ENCODE measurements at regions not wholly inside any gene's neighbourhood (a gene's known extent, or its start where the extent isn't known, plus 50 kb on each side); places are given as distances from the start of the nearest gene placed in this dataset.

DNA sequence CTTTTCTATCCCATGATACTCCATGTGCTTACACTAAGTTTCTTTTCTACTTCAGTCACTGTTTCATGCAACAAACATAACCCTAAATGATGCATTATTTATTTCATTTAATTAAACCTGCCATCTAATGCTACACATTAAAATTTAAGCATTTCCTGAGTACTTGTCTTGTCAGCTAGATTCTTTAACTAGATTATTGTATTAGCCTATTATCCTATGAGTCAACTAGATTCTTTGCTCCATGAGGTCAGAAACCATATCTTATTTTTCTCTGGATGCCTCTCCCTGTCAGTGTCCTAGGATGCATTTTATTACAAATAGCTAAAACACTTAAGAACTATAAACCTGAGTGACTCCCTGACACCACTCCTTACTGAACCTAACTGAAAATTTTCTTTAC is 652.4 kb downstream of the SLC4A3 start:
- no peak for TF ChIP-seq POLR2A (IDR thresholded peaks at IDR 0.05)
- TF ChIP-seq, protein P1, sequence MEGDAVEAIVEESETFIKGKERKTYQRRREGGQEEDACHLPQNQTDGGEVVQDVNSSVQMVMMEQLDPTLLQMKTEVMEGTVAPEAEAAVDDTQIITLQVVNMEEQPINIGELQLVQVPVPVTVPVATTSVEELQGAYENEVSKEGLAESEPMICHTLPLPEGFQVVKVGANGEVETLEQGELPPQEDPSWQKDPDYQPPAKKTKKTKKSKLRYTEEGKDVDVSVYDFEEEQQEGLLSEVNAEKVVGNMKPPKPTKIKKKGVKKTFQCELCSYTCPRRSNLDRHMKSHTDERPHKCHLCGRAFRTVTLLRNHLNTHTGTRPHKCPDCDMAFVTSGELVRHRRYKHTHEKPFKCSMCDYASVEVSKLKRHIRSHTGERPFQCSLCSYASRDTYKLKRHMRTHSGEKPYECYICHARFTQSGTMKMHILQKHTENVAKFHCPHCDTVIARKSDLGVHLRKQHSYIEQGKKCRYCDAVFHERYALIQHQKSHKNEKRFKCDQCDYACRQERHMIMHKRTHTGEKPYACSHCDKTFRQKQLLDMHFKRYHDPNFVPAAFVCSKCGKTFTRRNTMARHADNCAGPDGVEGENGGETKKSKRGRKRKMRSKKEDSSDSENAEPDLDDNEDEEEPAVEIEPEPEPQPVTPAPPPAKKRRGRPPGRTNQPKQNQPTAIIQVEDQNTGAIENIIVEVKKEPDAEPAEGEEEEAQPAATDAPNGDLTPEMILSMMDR (IDR thresholded peaks at IDR 0.05) = no peak
- no peaks in the 10 kb centered on the region for H3K36me3 ChIP-seq (replicated peaks in 1 of 2)
- H3K4me3 ChIP-seq = no peak overlapping the region
- H3K9me3 ChIP-seq (replicated peaks in 1 of 3) = no peaks in the 10 kb centered on the region
- H3K27ac ChIP-seq = no peak overlapping the region
- intact Hi-C loops (cut with DNase I) = no loop called here
- DNase-seq = no peak
- peaks cover 1% of the 10 kb centered on the region for H3K27me3 ChIP-seq
- no peaks in the 10 kb centered on the region for H3K4me1 ChIP-seq (replicated peaks in 1 of 2)

GRCh38 chr2:220280736-220281135 is 653.3 kb downstream of the SLC4A3 start:
- Histone ChIP-seq H3K4me3 (no peak overlapping the region), H3K27me3 (no peaks in the 10 kb centered on the region), H3K9me3 (replicated peaks in 1 of 3) (no peaks in the 10 kb centered on the region), H3K36me3 (replicated peaks in 1 of 2) (no peaks in the 10 kb centered on the region), H3K4me1 (replicated peaks in 1 of 2) (no peaks in the 10 kb centered on the region), H3K27ac (no peak overlapping the region)
- TF ChIP-seq, protein P1 (IDR thresholded peaks at IDR 0.05) = no peak
- no peak for TF ChIP-seq POLR2A (IDR thresholded peaks at IDR 0.05)
- intact Hi-C loops (cut with DNase I) = no loop called here
- no peak for DNase-seq
- WGBS, 4 donors = 87 to 94% (median 90%) methylated on average over 4 of the region's 4 CpGs

DNA sequence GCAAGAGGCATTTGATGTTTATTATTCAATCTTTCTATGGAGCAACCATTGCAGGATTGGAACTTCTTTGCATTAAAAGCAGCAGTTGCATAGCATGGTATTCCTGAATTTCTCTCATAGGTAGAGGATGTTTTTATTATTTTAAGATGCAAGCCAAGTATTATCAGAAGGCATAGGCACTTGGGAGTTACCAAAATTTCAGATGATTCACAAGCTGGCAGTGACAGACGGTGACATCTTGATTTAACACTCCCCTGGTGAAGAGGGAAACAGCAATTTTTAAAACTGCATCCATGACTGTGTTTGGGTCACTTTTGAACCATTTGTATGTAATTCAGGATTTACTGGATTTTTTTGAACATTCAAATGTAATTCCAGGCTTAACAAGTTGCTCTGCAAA is 654.3 kb downstream of the SLC4A3 start:
- Histone ChIP-seq H3K27me3 (no peaks in the 10 kb centered on the region), H3K9me3 (replicated peaks in 1 of 3) (no peaks in the 10 kb centered on the region), H3K27ac (no peak overlapping the region), H3K36me3 (replicated peaks in 1 of 2) (no peaks in the 10 kb centered on the region), H3K4me1 (replicated peaks in 1 of 2) (no peaks in the 10 kb centered on the region), H3K4me3 (no peak overlapping the region)
- WGBS, 4 donors = 69 to 86% (median 73%) methylated on average over 1 of the region's 1 CpG
- TF ChIP-seq POLR2A (IDR thresholded peaks at IDR 0.05) = no peak
- TF ChIP-seq, protein P1 (IDR thresholded peaks at IDR 0.05) = no peak
- intact Hi-C loops (cut with DNase I) = no loop called here
- DNase-seq = no peak

- TF ChIP-seq, protein P1 (IDR thresholded peaks at IDR 0.05) = no peak
- TF ChIP-seq POLR2A (IDR thresholded peaks at IDR 0.05) = no peak
- no peak overlapping the region for H3K27ac ChIP-seq
- no peak for DNase-seq
- H3K27me3 ChIP-seq = no peaks in the 10 kb centered on the region
- WGBS, 4 donors = 79 to 88% (median 81%) methylated on average over 3 of the region's 3 CpGs
- H3K4me3 ChIP-seq = no peak overlapping the region
- no peaks in the 10 kb centered on the region for H3K36me3 ChIP-seq (replicated peaks in 1 of 2)
- no peaks in the 10 kb centered on the region for H3K9me3 ChIP-seq (replicated peaks in 1 of 3)
- intact Hi-C loops (cut with DNase I) = no loop called here
- H3K4me1 ChIP-seq (replicated peaks in 1 of 2) = no peaks in the 10 kb centered on the region
Observed at GRCh38 chr2:220282236-220282635, 654.8 kb downstream of the SLC4A3 start.
